ENCODE measurements at regions not wholly inside any gene's neighbourhood (a gene's known extent, or its start where the extent isn't known, plus 50 kb on each side); places are given as distances from the start of the nearest gene placed in this dataset.

GRCh38 chr13:69580255-69580654 is 527.4 kb upstream of the ATXN8OS start:
- DNase-seq (no peak), ATAC-seq (no peak)
- intact Hi-C loops (cut with micrococcal nuclease) = no loop called here

GRCh38 chr13:69579351-69579750 is 528.3 kb upstream of the ATXN8OS start:
- intact Hi-C loops (cut with micrococcal nuclease) = no loop called here
- no peak for ATAC-seq
- DNase-seq = no peak

- DNase-seq (no peak), ATAC-seq (no peak)
- intact Hi-C loops (cut with micrococcal nuclease) = no loop called here
These were observed 535.9 kb upstream of the ATXN8OS start for GRCh38 chr13:69571606-69572323.

- DNase-seq = no peak
- intact Hi-C loops (cut with micrococcal nuclease) = no loop called here
- ATAC-seq = no peak
These were observed 540.1 kb upstream of the ATXN8OS start for GRCh38 chr13:69567514-69567913.

GRCh38 chr13:69566104-69566716 is 541.4 kb upstream of the ATXN8OS start:
- DNase-seq (no peak), ATAC-seq (no peak)
- intact Hi-C loops (cut with micrococcal nuclease) = no loop called here

GRCh38 chr13:69565334-69565733 is 542.3 kb upstream of the ATXN8OS start:
- ATAC-seq (no peak), DNase-seq (no peak)
- intact Hi-C loops (cut with micrococcal nuclease) = no loop called here

GRCh38 chr13:69556540-69557196 is 551.0 kb upstream of the ATXN8OS start:
- DNase-seq (no peak), ATAC-seq (no peak)
- intact Hi-C loops (cut with micrococcal nuclease) = no loop called here

- ATAC-seq (no peak), DNase-seq (no peak)
- intact Hi-C loops (cut with micrococcal nuclease) = no loop called here
These were observed 553.6 kb upstream of the ATXN8OS start for GRCh38 chr13:69553976-69554375.

GRCh38 chr13:69551193-69551592 is 556.4 kb upstream of the ATXN8OS start:
- intact Hi-C loops (cut with micrococcal nuclease) = no loop called here
- no peak for ATAC-seq

GRCh38 chr13:69547780-69548179 is 559.8 kb upstream of the ATXN8OS start:
- DNase-seq (no peak), ATAC-seq (no peak)
- intact Hi-C loops (cut with micrococcal nuclease) = no loop called here

More at GRCh38 chr13:69551193-69551592, 556.4 kb upstream of the ATXN8OS start:
- no peak for DNase-seq

- DNase-seq (no peak), ATAC-seq (no peak)
- intact Hi-C loops (cut with micrococcal nuclease) = no loop called here
These were observed 562.1 kb upstream of the ATXN8OS start for GRCh38 chr13:69545551-69545950.

GRCh38 chr13:69524459-69525150 is 583.0 kb upstream of the ATXN8OS start:
- DNase-seq (no peak), ATAC-seq (no peak)
- intact Hi-C loops (cut with micrococcal nuclease) = no loop called here

GRCh38 chr13:69496981-69497380 is 610.6 kb upstream of the ATXN8OS start:
- no peak for ATAC-seq
- intact Hi-C loops (cut with micrococcal nuclease) = no loop called here
- no peak for DNase-seq

GRCh38 chr13:69495096-69495495 is 612.5 kb upstream of the ATXN8OS start:
- ATAC-seq = no peak
- no peak for DNase-seq
- intact Hi-C loops (cut with micrococcal nuclease) = no loop called here

- no peak for ATAC-seq
- intact Hi-C loops (cut with micrococcal nuclease) = no loop called here
- no peak for DNase-seq
These were observed 620.0 kb upstream of the ATXN8OS start for GRCh38 chr13:69487576-69487975.

- DNase-seq (no peak), ATAC-seq (no peak)
- intact Hi-C loops (cut with micrococcal nuclease) = no loop called here
These were observed 621.5 kb upstream of the ATXN8OS start for GRCh38 chr13:69485991-69486592.

- no peak for DNase-seq
- intact Hi-C loops (cut with micrococcal nuclease) = no loop called here
These were observed 630.2 kb upstream of the ATXN8OS start for GRCh38 chr13:69477451-69477850.

GRCh38 chr13:69474011-69474685 is 633.5 kb upstream of the ATXN8OS start:
- intact Hi-C loops (cut with micrococcal nuclease) = no loop called here
- no peak for ATAC-seq

More at GRCh38 chr13:69477451-69477850, 630.2 kb upstream of the ATXN8OS start:
- ATAC-seq = no peak

GRCh38 chr13:69468624-69469023 is 639.0 kb upstream of the ATXN8OS start:
- DNase-seq = no peak
- intact Hi-C loops (cut with micrococcal nuclease) = no loop called here

More at GRCh38 chr13:69474011-69474685, 633.5 kb upstream of the ATXN8OS start:
- DNase-seq = no peak

More at GRCh38 chr13:69468624-69469023, 639.0 kb upstream of the ATXN8OS start:
- no peak for ATAC-seq

Measured in left ventricle myocardium superior (tissue), 1 donor.